ENCODE measurements at regions not wholly inside any gene's neighbourhood (a gene's known extent, or its start where the extent isn't known, plus 50 kb on each side); places are given as distances from the start of the nearest gene placed in this dataset.
A peak's percentile ranks its signal among the peaks of the same experiment; 100 is the strongest.
"Not testable (repeated sequence)": the region's sequence is repeated elsewhere in the genome, so short reads cannot be mapped to it uniquely, and the experiment has no call there.

DNA sequence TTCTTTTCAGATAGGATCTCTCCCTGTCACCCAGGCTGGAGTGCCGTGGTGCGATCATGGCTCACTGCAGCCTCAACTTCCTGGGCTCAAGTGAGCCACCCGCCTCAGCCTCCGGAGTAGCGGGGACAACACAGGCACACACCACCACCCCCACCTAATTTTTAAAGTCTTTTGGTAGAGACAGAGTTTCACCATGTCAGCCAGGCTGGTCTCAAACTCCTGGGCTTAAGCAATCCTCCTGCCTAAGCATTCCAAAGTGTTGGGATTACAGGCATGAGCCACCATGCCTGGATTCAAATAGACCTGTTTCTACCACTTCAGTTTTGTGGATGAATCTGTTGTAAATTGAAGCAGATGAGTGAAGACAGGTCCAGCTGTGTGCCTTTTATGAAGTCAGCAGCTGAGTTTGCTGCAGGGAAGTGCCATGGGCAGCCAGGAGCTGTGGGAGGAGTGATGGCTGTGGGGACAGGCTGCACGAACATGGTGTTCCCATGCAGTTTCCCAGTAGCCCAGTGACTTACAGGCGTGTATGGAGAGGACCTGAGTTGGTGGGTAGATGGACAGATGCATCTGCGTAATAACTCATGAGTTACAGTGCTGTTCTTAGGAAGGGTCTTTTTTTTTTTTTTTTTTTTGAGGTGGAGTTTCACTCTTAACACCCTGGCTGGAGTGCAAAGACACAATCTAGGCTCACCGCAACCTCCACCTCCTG, 4476.4 kb upstream of the OR11H1 start:
- intact Hi-C loops (cut with DNase I) = not testable (repeated sequence)
- peak; percentile 77 for DNase-seq (ENCODE audit: low spot score)

- DNase-seq (ENCODE audit: low spot score) = peak; percentile 85
- intact Hi-C loops (cut with DNase I) = not testable (repeated sequence)
These were observed 4474.3 kb upstream of the OR11H1 start for GRCh38 chr22:11053403-11054344.

DNA sequence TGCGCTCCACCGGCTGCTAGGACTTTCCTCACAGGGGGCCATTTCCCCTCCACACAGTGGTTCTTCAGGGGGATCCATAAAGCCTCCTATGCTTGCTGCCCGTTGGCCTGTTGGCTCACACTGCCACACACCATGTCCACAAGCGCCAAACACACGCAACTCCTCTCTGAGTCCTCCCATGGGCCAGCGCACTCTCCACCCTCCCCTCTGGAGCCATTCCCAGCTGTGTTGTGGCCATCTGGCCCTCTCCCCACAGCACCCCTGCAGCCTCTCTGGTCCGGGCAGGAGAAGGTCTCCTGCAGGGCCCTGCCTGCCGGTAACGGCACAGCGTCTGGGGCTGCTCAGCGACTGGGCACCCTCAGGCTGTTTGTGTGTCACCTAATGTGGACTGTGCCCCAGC, 4473.3 kb upstream of the OR11H1 start:
- intact Hi-C loops (cut with DNase I) = not testable (repeated sequence)
- peak; percentile 84 for DNase-seq (ENCODE audit: low spot score)

- DNase-seq (ENCODE audit: low spot score) = peak; percentile 89
- intact Hi-C loops (cut with DNase I) = not testable (repeated sequence)
These were observed 4472.8 kb upstream of the OR11H1 start for GRCh38 chr22:11055176-11055575.

DNA sequence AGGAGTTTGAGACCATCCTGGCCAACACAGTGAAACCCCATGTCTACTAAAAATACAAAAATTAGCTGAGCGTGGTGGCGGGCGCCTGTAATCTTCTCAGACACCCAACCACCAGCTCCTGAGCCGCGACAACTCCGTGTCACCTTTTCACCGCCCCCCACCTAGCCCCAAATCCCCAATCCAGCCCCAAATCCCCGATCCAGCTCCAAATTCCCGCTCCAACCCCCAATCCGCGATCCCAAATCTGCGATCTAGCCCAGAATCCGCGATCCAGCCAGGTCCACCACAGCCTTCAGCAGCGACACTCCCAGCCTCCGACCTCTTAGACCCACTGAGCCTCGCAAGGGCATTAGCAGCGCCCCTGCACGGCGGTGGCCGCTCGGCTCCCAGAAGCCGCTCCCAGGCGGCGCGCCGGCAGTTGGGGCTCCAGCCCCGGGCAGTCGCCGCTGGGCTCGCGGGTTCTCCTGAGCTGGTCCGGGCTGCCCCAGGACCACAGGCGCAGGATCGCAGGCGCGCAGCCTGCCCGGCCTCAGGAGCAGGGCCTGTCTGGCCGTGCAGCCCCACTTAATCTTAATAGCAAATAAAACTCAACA, 4469.9 kb upstream of the OR11H1 start:
- intact Hi-C loops (cut with DNase I) = not testable (repeated sequence)
- peak; percentile 81 for DNase-seq (ENCODE audit: low spot score)

GRCh38 chr22:11059129-11059528, 4468.9 kb upstream of the OR11H1 start:
- intact Hi-C loops (cut with DNase I); DNase-seq (ENCODE audit: low spot score): not testable (repeated sequence)

GRCh38 chr22:11060797-11061196, 4467.2 kb upstream of the OR11H1 start:
- intact Hi-C loops (cut with DNase I) = not testable (repeated sequence)
- DNase-seq (ENCODE audit: low spot score) = peak; percentile 69

GRCh38 chr22:11062534-11062933, 4465.5 kb upstream of the OR11H1 start:
- intact Hi-C loops (cut with DNase I) = not testable (repeated sequence)
- DNase-seq (ENCODE audit: low spot score) = peak; percentile 86

DNA sequence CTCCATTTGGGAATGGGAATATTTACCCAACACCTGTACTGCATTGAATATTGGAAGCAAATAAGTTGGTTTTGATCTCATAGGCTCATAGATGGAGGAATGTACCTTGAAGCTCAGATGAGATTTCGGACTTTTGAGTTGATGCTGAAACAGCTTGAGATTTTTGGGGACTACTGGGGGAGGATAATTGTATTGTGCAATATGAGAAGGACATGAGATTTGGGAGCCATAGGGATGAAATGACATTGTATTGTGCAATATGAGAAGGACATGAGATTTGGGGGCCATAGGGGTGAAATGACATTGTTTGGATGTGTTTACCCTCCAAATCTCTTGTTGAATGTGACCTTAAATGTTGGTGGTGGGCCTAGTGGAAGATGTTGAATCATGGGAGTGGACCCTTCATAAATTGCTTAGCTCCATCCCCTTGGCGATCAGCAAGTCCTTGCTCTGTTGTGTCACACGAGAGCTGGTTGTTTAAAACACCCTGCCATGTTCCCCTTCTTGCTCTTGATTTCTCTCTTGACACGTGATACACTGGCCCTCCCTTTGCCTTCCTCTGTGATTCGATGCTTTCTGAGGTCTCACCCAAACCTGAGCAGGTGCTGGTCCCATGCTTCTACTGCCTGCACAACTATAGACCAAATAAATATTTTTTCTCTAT, 4464.8 kb upstream of the OR11H1 start:
- DNase-seq (ENCODE audit: low spot score); intact Hi-C loops (cut with DNase I): not testable (repeated sequence)

DNA sequence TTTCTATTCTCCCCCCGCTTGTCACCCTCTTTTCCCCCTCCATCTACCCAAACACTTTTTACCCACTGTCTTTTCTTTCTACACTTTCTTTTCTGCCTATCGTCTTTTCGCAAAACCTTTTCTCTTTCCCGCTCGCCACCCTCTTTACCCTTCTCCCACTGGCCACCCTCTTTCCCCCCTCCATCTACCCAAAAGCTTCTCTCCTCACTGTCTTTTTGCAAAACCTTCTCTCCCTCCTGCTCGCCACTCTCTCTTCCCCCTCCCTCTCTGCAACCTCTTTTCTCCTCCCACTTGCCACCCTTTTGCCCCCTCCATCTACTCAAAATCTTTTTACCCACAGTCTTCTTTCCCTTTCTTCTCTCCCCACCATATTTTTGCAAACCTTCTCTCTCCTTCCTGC, 4462.8 kb upstream of the OR11H1 start:
- DNase-seq (ENCODE audit: low spot score) = peak; percentile 71
- intact Hi-C loops (cut with DNase I) = not testable (repeated sequence)

GRCh38 chr22:11065876-11066457, 4462.0 kb upstream of the OR11H1 start:
- intact Hi-C loops (cut with DNase I); DNase-seq (ENCODE audit: low spot score): not testable (repeated sequence)

DNA sequence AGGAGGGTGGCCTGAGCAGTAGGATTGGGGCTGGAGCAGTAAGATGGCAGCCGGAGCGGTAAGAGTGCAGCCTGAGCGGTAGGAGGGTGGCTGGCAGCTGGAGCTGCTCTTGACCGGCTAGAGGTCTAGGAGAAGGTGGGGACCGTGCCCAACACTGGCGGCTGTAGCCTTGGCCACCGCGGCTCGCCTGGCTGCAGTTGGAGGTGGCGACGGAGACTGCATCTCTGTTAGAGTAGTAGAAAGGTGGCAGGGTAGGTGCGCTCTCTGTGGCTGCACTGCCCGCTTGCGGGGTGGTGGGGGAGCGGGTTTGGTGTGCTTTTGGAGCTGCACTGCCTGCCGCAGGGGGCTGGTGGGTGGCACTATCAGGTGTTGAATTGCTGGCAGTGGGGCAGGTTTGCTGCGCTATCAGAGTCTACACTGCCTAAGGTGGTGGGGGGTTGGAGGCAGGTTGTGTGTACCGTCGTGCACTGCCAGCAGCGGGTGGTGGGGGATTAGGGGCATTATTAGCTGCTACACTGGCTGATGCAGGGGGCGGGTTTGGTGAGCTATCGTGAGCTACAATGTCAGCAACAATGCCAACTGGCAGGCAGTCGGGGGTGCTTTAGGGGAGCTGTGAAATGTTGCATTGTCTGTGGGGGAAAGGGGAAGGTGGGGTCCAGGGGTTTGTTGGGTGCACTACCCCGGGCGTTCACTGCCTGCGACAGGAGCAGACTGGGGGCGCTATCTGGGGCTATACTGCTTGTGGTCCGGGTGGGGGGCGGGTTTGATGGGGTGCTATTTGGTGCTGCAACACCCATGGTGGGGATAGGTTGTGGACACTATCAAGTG, 4461.3 kb upstream of the OR11H1 start:
- intact Hi-C loops (cut with DNase I) = no loop called here
- peak; percentile 89 for DNase-seq (ENCODE audit: low spot score)

- DNase-seq (ENCODE audit: low spot score) = peak; percentile 88
- intact Hi-C loops (cut with DNase I) = not testable (repeated sequence)
These were observed 4460.6 kb upstream of the OR11H1 start for GRCh38 chr22:11067286-11067871.

DNA sequence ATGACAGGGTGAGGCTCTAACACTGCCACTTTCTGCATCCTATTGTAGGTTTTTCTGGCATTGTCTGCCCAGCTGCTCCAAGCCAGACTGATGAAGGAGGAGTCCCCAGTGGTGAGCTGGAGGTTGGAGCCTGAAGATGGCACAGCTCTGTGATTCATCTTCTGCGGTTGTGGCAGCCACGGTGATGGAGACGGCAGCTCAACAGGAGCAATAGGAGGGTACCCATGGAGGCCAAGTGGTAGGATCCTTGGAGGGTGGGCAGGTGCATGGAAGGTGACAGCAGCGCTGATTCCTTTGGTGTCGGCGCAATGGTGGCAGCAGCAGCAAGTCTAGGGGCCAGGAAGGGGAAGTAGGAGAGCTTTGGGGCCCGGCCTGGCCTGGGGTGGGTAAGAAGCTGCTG, 4460.1 kb upstream of the OR11H1 start:
- peak; percentile 78 for DNase-seq (ENCODE audit: low spot score)

GRCh38 chr22:11068406-11068805, 4459.6 kb upstream of the OR11H1 start:
- intact Hi-C loops (cut with DNase I); DNase-seq (ENCODE audit: low spot score): not testable (repeated sequence)

More for the DNA sequence above, 4460.1 kb upstream of the OR11H1 start:
- intact Hi-C loops (cut with DNase I) = not testable (repeated sequence)

Measured in posterior vena cava (tissue), 2 donors.